Peyer's patch (tissue), 4 donors: ENCODE measurements at regions not wholly inside any gene's neighbourhood (a gene's known extent, or its start where the extent isn't known, plus 50 kb on each side); places are given as distances from the start of the nearest gene placed in this dataset.
"Not testable (repeated sequence)": the region's sequence is repeated elsewhere in the genome, so short reads cannot be mapped to it uniquely, and the experiment has no call there.

Experiments
- DNase-seq, 3 donors: peaks; one replicate each; pipeline ENCODE4 v3.0.0-alpha.2; 2017 to 2019
- H3K27ac ChIP-seq, 4 donors: fragments of 200-600 bp; sonication (generic); one replicate each; pipeline ENCODE4 v1.5.1; 2016 to 2019
- H3K27me3 ChIP-seq, 2 donors: fragments of 200-600 bp; sonication (generic); one replicate each; pipeline ENCODE4 v1.5.1; 2019
- H3K36me3 ChIP-seq, 3 donors: fragments of 200-600 bp; sonication (generic); one replicate each; pipeline ENCODE4 v1.5.1; 2016 to 2019
- H3K4me1 ChIP-seq, 4 donors: fragments of 200-600 bp; sonication (generic); one replicate each; pipeline ENCODE4 v1.5.1; 2016 to 2019
- H3K4me3 ChIP-seq, 4 donors: fragments of 200-600 bp; sonication (generic); 1 replicate in 3 of 4; 2 replicates in 1 of 4; pipeline ENCODE4 v1.5.1; 2016 to 2019; ENCODE audit warnings: mild to moderate bottlenecking in 1 of 4
- H3K9me3 ChIP-seq, 4 donors: fragments of 200-600 bp; sonication (generic); one replicate each; pipeline ENCODE4 v1.5.1; 2016 to 2019; ENCODE audit warnings: mild to moderate bottlenecking in 1 of 4
- POLR2A ChIP-seq, 2 donors: fragments of 450-650 bp; IDR thresholded peaks; one replicate each; pipeline ENCODE4 v1.5.1; 2017; ENCODE audit warnings: antibody characterized with exemption in 2 of 2, mild to moderate bottlenecking in 2 of 2, moderate library complexity in 2 of 2
- TF ChIP-seq, protein P1 (sequence below), 6 experiments: fragments of 450-650 bp in 4 of 6; fragments of 200-600 bp in 2 of 6; sonication (generic) in 1 of 6; IDR thresholded peaks; one replicate each; pipeline ENCODE4 v1.5.1; 2017 to 2019; ENCODE audit warnings: antibody characterized with exemption in 6 of 6, mild to moderate bottlenecking in 3 of 6, moderate library complexity in 1 of 6

DNA sequence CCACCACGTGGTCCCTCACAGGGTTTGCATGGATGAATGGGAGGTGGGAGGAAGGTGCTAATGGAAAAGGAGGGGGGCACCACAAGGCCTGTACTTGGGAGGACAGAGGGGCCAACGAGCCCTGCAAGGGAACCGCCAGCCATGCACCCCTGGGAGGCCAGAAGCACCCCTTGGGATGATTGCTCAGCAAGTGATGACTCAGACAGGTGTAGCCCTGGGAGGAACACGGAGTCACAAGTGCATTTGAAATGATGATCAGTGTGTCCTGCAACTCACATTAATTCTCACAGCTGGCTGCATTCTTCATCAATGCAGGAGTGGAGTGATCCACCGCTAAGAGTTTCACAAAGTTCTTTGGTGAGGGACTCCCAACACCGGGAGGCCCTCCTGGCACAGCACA lies 82.8 kb upstream of the ZNF254 start:
- H3K36me3 ChIP-seq: no peaks in the 10 kb centered on the region
- no peak for DNase-seq
- H3K4me1 ChIP-seq: no peaks in the 10 kb centered on the region
- no peak overlapping the region for H3K27ac ChIP-seq
- TF ChIP-seq, protein P1, sequence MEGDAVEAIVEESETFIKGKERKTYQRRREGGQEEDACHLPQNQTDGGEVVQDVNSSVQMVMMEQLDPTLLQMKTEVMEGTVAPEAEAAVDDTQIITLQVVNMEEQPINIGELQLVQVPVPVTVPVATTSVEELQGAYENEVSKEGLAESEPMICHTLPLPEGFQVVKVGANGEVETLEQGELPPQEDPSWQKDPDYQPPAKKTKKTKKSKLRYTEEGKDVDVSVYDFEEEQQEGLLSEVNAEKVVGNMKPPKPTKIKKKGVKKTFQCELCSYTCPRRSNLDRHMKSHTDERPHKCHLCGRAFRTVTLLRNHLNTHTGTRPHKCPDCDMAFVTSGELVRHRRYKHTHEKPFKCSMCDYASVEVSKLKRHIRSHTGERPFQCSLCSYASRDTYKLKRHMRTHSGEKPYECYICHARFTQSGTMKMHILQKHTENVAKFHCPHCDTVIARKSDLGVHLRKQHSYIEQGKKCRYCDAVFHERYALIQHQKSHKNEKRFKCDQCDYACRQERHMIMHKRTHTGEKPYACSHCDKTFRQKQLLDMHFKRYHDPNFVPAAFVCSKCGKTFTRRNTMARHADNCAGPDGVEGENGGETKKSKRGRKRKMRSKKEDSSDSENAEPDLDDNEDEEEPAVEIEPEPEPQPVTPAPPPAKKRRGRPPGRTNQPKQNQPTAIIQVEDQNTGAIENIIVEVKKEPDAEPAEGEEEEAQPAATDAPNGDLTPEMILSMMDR (IDR thresholded peaks at IDR 0.05): no peak
- H3K9me3 ChIP-seq: peaks cover 0 to 11% (median 0%) of the 10 kb centered on the region in 4 donors
- H3K27me3 ChIP-seq: no peaks in the 10 kb centered on the region
- H3K4me3 ChIP-seq: no peak overlapping the region

DNA sequence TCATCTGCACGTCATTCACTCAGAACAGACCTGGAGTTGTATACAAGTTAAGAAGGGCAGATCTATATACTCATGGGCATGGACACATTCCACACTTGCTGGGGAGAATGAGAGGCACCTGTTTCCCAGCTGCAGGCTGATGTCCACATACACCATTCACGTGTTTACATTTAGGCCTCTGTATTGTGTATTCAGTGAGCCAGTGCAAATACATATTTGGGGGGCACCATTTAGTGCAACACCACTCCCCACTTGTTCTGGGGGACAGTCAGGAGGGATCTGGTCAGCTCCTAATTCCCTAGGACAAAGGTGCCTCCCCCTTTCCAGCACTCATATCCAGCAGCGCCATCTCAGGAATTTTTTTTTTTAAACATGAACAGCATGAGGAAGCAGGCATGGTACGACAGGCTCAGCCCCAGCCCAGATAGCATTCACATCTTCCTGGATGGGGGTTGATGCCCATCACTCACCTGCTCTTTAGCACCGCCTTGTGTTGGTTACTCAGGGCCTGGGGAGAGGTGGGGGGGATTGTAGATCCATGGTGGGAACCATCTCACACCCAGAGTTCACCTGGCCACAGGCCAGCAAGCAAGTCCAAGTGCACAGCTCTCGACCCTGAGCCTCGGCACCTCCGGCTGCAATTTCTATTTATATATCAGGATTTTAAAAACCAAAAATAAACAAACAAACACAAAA lies 56.9 kb upstream of the ZNF254 start:
- H3K4me3 ChIP-seq: no peak overlapping the region
- no peak for DNase-seq

DNA sequence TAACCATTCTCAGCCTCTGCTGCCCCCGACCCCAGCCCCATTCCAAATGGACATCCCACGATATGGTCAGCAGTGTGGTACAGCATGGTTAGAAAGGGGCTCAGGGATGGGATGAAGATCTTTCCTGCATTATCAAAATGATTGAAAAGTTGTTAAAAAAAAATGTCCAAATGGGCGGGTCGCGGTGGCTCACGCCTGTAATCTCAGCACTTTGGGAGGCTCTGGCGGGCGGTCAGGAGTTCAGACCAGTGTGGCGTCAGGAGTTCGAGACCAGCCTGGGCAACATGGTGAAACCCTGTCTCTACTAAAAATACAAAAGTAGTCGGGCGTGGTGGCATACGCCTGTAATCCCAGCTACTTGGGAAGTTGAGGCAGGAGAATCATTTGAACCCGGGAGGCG lies 54.3 kb upstream of the ZNF254 start:
- peak in 1 of 3 donors; percentile 45 for DNase-seq
- Histone ChIP-seq H3K36me3 (peaks cover 0 to 14% (median 0%) of the 10 kb centered on the region in 3 donors), H3K27me3 (no peaks in the 10 kb centered on the region), H3K9me3 (no peaks in the 10 kb centered on the region), H3K27ac (peak overlapping the region; percentile 87 to 96 (median 90)), H3K4me3 (peak overlapping the region; percentile 76 to 94 (median 84)), H3K4me1 (peaks cover 0 to 29% (median 7%) of the 10 kb centered on the region in 4 donors)
- TF ChIP-seq, protein P1 (IDR thresholded peaks at IDR 0.05): no peak
- TF ChIP-seq POLR2A (IDR thresholded peaks at IDR 0.05): no peak

More for the DNA sequence above, 56.9 kb upstream of the ZNF254 start:
- H3K9me3 ChIP-seq: no peaks in the 10 kb centered on the region
- H3K27ac ChIP-seq: no peak overlapping the region
- no peak for TF ChIP-seq POLR2A (IDR thresholded peaks at IDR 0.05)
- TF ChIP-seq, protein P1 (IDR thresholded peaks at IDR 0.05): no peak
- peaks cover 0 to 16% (median 4%) of the 10 kb centered on the region in 4 donors for H3K4me1 ChIP-seq
- H3K36me3 ChIP-seq: no peaks in the 10 kb centered on the region
- H3K27me3 ChIP-seq: no peaks in the 10 kb centered on the region

DNA sequence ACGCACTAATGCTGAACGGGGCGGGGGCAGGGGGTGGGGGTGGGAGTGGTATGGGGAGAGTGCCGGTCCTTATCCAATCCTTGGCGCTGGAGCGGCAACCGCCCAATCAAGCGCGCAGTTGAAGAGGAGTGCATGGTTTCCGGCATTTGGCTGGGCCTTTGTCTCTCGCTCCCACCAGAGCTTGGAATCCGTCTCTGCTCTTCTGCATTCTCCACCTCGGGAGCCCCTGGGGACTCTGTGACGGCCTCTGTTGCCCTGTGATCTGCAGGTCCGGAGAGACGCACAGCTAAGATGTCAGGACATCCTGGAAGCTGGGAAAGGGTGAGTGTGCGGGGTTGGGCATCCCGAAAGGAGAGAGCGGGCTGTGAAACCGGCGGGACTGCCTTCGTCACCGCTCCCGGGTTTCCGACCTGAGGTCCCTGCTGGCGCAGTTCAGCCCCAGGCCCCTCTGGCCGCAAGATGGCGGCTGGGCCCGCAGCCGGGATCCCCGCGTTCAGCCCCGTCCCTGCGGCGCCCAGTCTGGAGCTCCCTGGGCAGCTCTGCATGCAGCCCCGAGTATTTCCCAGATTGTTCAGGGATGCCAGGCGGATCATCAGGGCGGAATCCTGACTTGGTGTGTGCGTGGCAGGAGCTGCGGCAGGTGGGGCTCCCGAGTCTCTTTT lies 53.6 kb upstream of the ZNF254 start:
- H3K27ac ChIP-seq: peak overlapping the region; percentile 87 to 96 (median 90)
- TF ChIP-seq, protein P1 (IDR thresholded peaks at IDR 0.05): peak in 2 of 6 experiments; percentile 8 to 10
- peak in 1 of 2 donors; percentile 64 for TF ChIP-seq POLR2A (IDR thresholded peaks at IDR 0.05)
- H3K9me3 ChIP-seq: no peaks in the 10 kb centered on the region
- peak overlapping the region; percentile 76 to 94 (median 84) for H3K4me3 ChIP-seq
- H3K27me3 ChIP-seq: no peaks in the 10 kb centered on the region
- peaks cover 0 to 29% (median 7%) of the 10 kb centered on the region in 4 donors for H3K4me1 ChIP-seq
- peaks cover 0 to 20% (median 0%) of the 10 kb centered on the region in 3 donors for H3K36me3 ChIP-seq
- DNase-seq: peak; percentile 85 to 94 (median 90)

DNA sequence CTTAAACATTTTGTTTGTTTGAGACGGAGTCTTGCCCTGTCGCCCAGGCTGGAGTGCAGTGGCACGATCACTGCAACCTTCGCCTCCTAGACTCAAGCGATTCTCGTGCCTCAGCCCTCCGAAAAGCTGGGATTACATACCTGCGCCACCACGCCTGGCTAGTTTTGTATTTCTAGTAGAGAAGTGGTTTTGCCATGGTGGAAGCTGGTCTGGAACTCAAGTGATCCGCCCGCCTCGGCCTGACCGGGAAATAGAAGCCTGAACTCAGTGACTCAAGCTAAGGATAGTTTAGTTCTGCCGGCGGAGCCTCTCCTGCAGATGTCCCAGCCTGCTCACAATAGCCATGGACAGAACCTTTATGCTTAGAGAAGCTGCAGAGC lies 53.0 kb upstream of the ZNF254 start:
- Histone ChIP-seq H3K27me3 (no peaks in the 10 kb centered on the region), H3K4me3 (peak overlapping the region; percentile 76 to 94 (median 84)), H3K27ac (peak overlapping the region; percentile 87 to 96 (median 90)), H3K4me1 (peaks cover 0 to 32% (median 7%) of the 10 kb centered on the region in 4 donors), H3K36me3 (peaks cover 0 to 25% (median 0%) of the 10 kb centered on the region in 3 donors), H3K9me3 (no peaks in the 10 kb centered on the region)
- peak; percentile 37 to 72 (median 70) for DNase-seq
- TF ChIP-seq POLR2A (IDR thresholded peaks at IDR 0.05): no peak
- TF ChIP-seq, protein P1 (IDR thresholded peaks at IDR 0.05): no peak

DNA sequence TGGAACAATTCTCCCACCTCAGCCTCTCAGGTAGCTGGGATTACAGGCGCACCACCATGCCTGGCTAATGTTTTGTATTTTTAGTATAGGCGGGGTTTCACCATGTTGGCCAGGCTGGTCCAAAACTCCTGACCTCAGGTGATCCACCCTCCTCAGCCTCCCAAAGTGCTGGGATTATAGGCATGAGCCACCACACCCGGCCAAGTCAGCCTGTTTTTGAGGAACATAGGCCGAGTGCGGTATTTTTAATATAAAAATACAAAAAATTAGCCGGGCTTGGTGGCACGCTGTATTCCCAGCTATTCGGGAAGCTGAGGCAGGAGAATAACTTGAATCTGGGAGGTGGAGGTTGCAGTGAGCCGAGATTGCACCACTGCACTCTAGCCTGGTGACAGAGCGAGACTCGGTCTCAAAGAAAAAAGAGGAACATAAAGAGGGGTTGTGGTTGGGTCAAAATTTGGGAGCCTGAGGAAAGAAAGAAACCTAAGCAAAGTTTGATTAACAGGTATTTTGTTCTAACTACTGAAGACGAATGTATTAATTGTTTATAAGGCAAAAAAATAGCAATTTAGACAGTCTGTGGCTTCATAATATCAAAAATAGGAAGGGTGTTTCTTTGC lies 51.6 kb upstream of the ZNF254 start:
- not testable (repeated sequence) for H3K27ac ChIP-seq

More for the DNA sequence above, 51.6 kb upstream of the ZNF254 start:
- H3K36me3 ChIP-seq: peaks cover 0 to 29% (median 0%) of the 10 kb centered on the region in 3 donors
- H3K27me3 ChIP-seq, H3K9me3 ChIP-seq: not testable (repeated sequence)
- H3K4me1 ChIP-seq: peaks cover 0 to 36% (median 7%) of the 10 kb centered on the region in 4 donors
- DNase-seq: peak in 1 of 3 donors; percentile 42
- peak overlapping the region in 2 of 4 donors; percentile 76 to 89 for H3K4me3 ChIP-seq
